Adrenal gland (tissue), 5 donors: ENCODE measurements at regions not wholly inside any gene's neighbourhood (a gene's known extent, or its start where the extent isn't known, plus 50 kb on each side); places are given as distances from the start of the nearest gene placed in this dataset.
"Not testable (repeated sequence)": the region's sequence is repeated elsewhere in the genome, so short reads cannot be mapped to it uniquely, and the experiment has no call there.

ENCODE experiments used
- POLR2A ChIP-seq, 2 donors: fragments of 450-650 bp; IDR thresholded peaks; one replicate each; pipeline ENCODE4 v1.6.1; 2017; ENCODE audit warnings: antibody characterized with exemption in 2 of 2, mild to moderate bottlenecking in 2 of 2, moderate library complexity in 1 of 2
- TF ChIP-seq, protein P1 (sequence below), 6 experiments: fragments of 450-650 bp in 4 of 6; fragments of 200-600 bp in 2 of 6; sonication (generic) in 1 of 6; IDR thresholded peaks; 1 replicate in 5 of 6; 2 replicates in 1 of 6; pipeline versions ENCODE4 v1.5.1 to v1.8.0; 2016 to 2021; ENCODE audit warnings: antibody characterized with exemption in 6 of 6, mild to moderate bottlenecking in 2 of 6, moderate library complexity in 1 of 6
- donor health status: DM: no; HTN: no; CAD: no.

DNA sequence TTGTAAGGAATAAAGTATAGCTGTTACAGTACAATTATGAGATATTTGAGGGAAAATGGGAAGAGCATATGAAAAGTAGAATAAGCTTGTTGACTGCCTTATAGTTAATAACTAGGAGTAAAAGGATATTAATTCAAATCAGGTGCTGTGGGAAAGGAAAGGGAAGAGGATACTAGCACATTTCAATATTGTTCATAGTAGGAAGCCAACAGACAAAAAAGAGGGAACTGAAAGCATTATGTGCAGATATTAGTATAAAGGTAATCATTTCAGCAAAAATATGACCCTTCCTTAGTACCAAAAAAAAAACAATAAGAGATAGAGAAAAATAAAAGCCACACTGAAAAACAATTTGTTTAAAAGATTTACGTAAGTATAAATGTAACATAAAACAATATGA lies 67.3 kb downstream of the KCNJ18 start:
- TF ChIP-seq, protein P1, sequence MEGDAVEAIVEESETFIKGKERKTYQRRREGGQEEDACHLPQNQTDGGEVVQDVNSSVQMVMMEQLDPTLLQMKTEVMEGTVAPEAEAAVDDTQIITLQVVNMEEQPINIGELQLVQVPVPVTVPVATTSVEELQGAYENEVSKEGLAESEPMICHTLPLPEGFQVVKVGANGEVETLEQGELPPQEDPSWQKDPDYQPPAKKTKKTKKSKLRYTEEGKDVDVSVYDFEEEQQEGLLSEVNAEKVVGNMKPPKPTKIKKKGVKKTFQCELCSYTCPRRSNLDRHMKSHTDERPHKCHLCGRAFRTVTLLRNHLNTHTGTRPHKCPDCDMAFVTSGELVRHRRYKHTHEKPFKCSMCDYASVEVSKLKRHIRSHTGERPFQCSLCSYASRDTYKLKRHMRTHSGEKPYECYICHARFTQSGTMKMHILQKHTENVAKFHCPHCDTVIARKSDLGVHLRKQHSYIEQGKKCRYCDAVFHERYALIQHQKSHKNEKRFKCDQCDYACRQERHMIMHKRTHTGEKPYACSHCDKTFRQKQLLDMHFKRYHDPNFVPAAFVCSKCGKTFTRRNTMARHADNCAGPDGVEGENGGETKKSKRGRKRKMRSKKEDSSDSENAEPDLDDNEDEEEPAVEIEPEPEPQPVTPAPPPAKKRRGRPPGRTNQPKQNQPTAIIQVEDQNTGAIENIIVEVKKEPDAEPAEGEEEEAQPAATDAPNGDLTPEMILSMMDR (IDR thresholded peaks at IDR 0.05), result not testable (repeated sequence)
- TF ChIP-seq POLR2A (IDR thresholded peaks at IDR 0.05), result not testable (repeated sequence)
